ENCODE measurements at regions not wholly inside any gene's neighbourhood (a gene's known extent, or its start where the extent isn't known, plus 50 kb on each side); places are given as distances from the start of the nearest gene placed in this dataset.

- no peak overlapping the region for H3K4me2 ChIP-seq (ENCODE audit: insufficient read depth, low read length)
- no peaks in the 10 kb centered on the region for H3K36me3 ChIP-seq (ENCODE audit: control insufficient read depth in 2 of 2, extremely low read depth in 1 of 2, insufficient read depth in 2 of 2, low read length in 2 of 2)
- BruUV-seq (replicated peaks): no TSS peak
- no peak for DNase-seq (ENCODE audit: low read depth, low spot score)
- no peaks in the 10 kb centered on the region for H3K79me2 ChIP-seq (ENCODE audit: control insufficient read depth, insufficient read depth, low read length)
- no peak for TF ChIP-seq GATA2 (IDR thresholded peaks at IDR 0.05; ENCODE audit: insufficient read depth, insufficient read length, low read depth, low read length)
- TF ChIP-seq FOS (IDR thresholded peaks at IDR 0.05; ENCODE audit: borderline replicate concordance, insufficient read depth, low read length): no peak
- TF ChIP-seq POLR2AphosphoS5 (IDR thresholded peaks at IDR 0.05; ENCODE audit: insufficient read depth, low read depth, low read length): no peak
- TF ChIP-seq CTCF (IDR thresholded peaks at IDR 0.05; ENCODE audit: extremely low read depth in 1 of 2, insufficient read depth in 1 of 2, low read depth in 1 of 2, low read length in 2 of 2): no peak
- TF ChIP-seq MAX (IDR thresholded peaks at IDR 0.05; ENCODE audit: insufficient read depth, insufficient read length): no peak
- no peak for TF ChIP-seq EZH2 (IDR thresholded peaks at IDR 0.05; ENCODE audit: borderline replicate concordance, low read depth, low read length, severe bottlenecking)
- no peak for TF ChIP-seq JUN (IDR thresholded peaks at IDR 0.05; ENCODE audit: borderline replicate concordance, insufficient read depth, insufficient read length, low read depth)
- no peak for TF ChIP-seq POLR2A (IDR thresholded peaks at IDR 0.05; ENCODE audit: low read depth, low read length)
- no peak for TF ChIP-seq MYC (IDR thresholded peaks at IDR 0.05; ENCODE audit: low read depth, low read length)
- no peak overlapping the region for H3K4me3 ChIP-seq (replicated peaks in 1 of 3; ENCODE audit: insufficient read depth in 1 of 3, low read depth in 1 of 3, low read length in 3 of 3)
- intact Hi-C loops (cut with micrococcal nuclease): no loop called here
- H4K20me1 ChIP-seq (replicated peaks; ENCODE audit: control insufficient read depth, extremely low read depth, insufficient read depth, low read length): no peaks in the 10 kb centered on the region
- H3K9me1 ChIP-seq (replicated peaks; ENCODE audit: control insufficient read depth, extremely low read depth, insufficient read depth, low read length): no peaks in the 10 kb centered on the region
- no peaks in the 10 kb centered on the region for H3K27me3 ChIP-seq (ENCODE audit: control insufficient read depth in 2 of 2, insufficient read depth in 2 of 2, low read length in 2 of 2)
- POLR2A ChIA-PET: no interaction called here
- H3K9ac ChIP-seq (replicated peaks; ENCODE audit: extremely low read depth, insufficient read depth, low read length): no peak overlapping the region
- CTCF ChIA-PET: no interaction called here
- no peak overlapping the region for H3K27ac ChIP-seq (ENCODE audit: insufficient read depth, low read depth, low read length)
- dilution Hi-C loops (cut with MboI; ENCODE audit: extremely low pct_ligation_motif_present, low sequenced_read_pairs): no loop called here
- H2AFZ ChIP-seq (ENCODE audit: low read depth, low read length): no peak overlapping the region
- no peaks in the 10 kb centered on the region for H3K4me1 ChIP-seq (ENCODE audit: control insufficient read depth, extremely low read depth, insufficient read depth, low read length)
- no peaks in the 10 kb centered on the region for H3K9me3 ChIP-seq (replicated peaks; ENCODE audit: control insufficient read depth, insufficient read depth, low read length)
- FAIRE-seq: no peak
Observed at GRCh38 chr1:13951793-13952751, 252.1 kb downstream of the PRDM2 start.
